NOMO-1 treated with dmso at 0.1 percent for 144 hours (cell line): ENCODE measurements at regions not wholly inside any gene's neighbourhood (a gene's known extent, or its start where the extent isn't known, plus 50 kb on each side); places are given as distances from the start of the nearest gene placed in this dataset.
"Not testable (repeated sequence)": the region's sequence is repeated elsewhere in the genome, so short reads cannot be mapped to it uniquely, and the experiment has no call there.

Experiments used
- DNase-seq: peaks from one replicate; lab custom pipeline; 2025; ENCODE audit not compliant: unreplicated experiment; lab: John Stamatoyannopoulos, UW

DNA sequence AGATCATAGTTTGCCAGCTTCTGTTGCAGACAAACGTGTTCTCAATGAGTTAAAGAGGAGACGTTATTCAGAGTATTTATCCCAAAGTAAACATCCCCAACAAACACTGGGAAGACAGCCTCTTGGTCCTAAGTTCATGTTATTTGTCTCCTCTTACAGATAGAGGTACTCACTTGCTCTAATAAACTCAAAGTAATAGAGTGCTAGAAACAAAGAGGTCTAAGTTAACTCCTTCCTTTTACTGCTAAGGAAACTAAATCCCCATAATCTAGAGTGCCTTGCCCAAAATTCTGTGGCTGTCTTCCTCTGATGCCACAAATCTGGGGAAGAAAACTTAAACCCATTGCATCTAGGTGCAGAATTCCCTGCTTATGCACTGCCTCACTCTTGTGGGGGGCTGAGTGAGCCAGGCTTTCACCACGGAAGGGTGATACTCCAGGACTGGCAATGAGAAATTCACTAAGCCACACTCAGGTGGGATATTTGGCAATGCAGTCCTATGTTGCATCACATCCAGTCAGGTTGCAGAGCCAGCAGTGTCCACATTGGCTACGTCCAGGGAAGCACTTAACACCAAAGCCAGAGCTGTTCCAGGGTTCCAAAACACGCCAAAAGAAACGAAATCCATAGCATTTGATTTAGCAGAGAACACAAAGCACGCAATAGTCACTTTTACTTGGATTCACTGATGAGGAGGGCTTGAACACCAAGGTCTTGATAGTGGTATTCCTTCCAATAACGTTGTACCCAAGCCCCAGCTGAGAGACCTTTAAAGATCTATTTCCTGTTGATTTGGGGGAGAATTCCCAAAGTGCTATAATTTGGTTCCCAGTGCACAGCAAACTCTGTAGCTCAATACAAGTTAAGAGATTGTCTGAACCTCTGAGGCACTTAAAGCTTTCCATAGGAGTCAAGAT, 81.0 kb upstream of the FOXQ1 start:
- DNase-seq = no peak

DNA sequence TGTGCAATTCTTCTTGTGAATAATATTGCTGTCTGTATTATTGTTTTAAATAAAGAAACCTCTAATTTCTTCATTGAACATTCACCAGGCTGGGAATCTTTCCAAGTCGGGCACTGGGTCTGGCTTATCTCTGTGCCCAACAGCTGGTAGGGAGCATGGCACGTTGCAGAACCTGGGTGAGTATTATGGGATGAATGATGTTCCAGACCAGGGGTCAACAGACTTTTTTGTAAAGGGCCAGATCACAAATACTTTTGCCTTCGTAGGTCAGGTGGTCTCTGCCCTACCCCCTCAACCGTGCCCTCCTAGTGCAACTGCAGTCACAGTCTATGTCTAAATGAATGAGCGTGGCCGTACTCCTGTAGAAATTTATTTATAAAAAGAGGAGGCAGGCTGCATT, 81.6 kb upstream of the FOXQ1 start:
- no peak for DNase-seq

DNA sequence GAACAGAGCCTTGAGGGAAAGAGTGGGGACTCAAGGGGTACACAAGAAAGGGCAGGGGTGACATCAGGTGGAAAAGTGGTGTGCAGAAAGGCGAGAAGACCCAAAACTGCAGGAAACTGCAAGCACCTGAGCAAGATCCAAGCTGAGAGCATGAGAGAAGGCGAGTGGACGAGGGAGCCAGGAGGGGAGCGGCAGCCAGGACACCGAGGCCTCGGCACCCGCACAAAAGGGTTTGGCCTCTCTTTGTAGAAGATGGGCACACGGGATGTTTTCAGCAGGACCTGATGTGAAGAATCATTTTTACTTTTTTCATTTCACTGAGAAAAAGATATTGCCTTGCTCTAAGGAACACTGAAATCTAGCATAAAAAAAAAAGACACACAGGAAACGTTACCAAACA, 82.1 kb upstream of the FOXQ1 start:
- DNase-seq = no peak

DNA sequence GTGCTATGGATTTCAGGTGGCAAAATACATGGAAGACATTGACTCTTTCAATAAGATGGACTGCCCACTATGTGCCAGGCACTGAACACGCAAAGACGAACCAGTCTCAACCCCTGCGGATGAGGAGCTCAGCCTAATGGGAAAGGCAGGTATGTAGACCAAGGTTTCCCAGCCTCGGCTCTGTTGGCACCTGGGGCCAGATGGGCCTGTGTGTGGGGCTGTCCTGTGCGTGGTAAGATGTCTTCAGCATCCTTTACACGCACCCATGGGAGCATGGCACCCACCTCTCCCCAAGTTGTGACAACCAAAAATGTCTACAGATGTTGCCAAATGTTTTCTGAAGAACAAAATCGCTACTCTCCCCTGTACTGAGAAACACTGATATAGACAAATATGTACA, 82.6 kb upstream of the FOXQ1 start:
- DNase-seq = no peak

DNA sequence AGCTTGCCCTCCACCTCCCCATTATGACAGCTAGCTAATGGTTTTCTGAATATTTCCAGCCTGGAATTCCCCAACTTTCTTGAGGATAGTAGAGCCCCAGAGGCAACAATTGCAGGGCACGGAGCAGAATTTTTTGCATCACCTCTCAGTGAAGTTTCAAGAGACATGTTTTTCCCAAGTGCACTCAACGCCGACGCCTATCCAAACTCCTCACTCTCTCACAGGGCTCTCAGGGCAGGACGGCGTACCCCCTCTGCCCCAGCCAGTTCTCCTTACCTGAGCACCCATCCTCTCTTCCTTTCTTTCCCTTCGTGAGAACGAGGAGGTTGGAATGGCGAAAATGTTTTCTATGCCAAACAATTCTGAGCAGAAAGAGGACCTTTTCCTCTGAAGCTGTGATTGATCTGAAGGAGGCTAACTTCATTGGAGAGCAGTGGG, 83.1 kb upstream of the FOXQ1 start:
- no peak for DNase-seq

DNA sequence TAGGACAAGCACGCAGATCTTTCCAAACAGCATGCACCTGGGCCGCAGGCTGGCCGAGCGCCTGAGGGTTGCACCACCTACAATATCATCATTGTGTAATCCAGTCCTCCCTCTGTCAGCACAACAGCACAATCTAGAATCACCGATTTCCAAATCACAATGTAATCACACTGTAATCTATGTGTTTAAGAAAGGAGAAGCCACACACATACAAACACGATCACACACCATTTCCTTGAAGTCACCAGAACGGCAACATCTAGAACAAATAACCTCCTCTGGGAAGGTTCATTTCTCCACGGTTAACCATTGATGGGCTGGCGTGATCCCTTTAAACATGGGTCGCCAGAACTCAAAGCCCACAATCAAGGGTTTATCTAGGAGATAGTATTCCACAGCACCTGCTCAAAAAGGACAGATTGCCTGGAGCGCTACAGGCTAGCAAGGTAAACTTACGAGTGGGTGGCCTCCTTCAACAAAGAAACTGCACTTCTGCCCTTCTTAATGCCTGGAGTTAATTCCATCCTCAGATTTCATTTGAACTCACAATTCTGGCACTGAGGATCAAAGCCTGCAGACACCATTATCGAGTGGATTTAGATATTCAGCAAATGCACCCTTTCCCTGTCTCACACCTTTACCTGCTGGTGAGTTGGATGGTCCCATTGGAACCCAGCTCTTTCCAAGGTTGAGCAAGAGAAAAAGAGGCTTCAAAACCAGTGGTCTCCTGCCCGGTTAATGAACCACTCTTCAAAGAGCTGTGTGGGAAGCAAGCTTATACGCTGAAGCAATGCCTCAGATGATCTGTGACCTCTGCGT, 83.8 kb upstream of the FOXQ1 start:
- peak; percentile 3 for DNase-seq

DNA sequence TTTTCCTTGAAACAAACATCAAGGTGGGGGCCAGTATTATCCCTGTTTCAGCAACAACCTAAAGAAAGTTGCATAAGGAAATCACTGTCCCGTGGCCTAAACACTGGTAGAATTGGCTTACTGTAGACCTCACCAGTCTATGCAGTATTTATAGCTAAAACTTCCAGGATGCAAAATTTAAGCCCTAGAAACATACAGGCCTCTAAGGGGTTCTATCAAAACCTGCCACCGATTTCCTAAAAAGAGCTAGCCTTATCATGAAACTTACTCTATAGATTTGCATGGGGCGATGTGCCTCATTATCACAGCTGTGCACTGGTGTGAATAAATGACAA, 84.3 kb upstream of the FOXQ1 start:
- no peak for DNase-seq

DNA sequence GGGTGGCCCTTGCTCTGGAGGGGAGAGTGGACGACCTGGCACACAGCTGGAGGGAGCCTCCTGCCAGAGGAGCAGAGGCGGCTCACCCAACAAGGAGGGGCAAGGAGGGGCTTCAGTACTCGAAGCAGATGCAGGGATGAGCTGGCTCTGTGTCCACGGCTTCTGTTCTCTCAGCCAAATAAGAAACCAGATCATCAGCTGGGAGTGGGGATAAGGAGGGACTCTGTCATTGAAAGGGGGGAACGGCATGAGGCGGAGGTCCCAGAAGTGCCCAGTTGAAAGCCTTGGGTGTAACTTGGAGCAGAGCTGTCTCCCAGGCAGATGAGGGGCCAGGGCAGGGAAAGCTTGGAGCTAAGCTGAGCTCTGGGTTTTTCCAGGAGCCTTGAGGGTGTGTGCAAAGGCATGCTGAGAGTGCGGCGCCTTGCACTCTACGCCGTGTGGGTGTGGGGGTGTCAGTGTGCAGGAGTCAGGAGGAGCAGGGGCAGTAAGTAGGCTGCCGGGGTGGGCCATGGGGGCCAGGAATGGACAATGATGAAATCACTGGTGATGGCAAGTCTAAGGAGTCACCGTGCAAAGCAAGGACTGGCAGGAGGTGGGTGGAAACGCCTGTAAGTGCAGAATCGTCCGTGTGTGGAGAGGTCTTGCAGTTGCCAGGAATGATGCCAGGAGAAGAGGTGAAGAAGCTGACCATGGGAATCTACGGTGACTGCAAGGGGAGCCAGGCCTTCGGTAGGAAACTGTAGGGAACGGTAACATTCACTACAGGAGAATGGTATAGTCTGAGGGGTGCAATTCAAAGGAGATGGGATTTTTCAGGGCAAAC, 85.4 kb upstream of the FOXQ1 start:
- DNase-seq = no peak

DNA sequence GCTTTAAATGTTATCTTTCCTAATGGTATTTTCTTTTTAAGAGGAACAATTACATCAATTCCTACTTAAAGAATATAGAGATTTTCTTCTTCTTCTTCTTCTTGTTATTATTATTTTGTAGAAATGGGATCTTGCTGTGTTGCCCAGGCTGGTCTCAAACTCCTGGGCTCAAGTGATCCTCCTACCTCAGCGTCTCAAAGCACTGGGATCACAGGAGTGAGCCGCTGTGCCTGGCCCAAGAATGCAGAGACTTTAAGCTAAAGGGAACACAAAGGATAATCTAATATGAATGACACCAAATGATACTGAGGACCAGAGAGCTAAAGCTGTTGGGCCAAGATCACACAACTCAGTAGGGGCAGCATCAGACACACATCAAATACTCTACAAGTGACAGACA, 87.4 kb upstream of the FOXQ1 start:
- no peak for DNase-seq

DNA sequence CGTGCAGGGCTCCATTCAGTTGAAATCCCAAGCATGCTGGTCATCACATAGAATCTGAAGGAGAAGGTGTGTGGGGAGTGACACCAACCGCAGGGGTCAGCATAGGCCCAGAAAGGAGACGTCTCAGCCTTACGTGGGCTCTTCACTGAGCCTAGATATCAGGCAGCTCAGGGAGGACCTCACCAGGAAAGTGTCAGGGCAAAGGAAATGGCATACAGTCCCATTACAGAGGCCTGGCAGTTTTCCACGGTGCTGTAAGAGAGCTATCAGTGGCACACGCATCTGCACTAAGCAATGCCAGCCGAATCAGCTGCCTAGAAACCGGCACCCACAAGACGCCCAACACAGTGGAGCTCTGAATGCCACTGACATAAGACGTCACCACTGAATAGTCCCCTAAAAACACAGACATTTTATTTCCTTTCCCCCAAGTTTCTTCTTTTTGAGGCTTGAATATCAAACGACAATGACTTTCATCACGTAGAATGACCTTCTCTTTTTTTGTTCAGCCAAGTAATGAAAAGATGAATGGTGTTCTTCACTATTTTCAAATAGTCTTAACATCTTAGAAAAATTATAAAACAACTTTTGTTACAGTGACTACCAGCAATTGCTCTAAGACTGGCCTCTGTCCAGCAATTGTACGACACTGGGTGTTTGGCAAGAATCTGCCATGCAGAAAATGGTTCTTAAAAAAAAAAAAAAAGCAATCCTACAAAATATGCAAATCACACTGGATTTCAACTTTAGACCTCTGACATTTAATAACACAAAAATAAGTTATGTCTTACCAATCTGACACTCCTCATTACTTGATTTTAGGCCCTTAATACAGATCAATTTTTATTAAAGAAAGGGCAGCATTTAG, 88.9 kb upstream of the FOXQ1 start:
- no peak for DNase-seq

DNA sequence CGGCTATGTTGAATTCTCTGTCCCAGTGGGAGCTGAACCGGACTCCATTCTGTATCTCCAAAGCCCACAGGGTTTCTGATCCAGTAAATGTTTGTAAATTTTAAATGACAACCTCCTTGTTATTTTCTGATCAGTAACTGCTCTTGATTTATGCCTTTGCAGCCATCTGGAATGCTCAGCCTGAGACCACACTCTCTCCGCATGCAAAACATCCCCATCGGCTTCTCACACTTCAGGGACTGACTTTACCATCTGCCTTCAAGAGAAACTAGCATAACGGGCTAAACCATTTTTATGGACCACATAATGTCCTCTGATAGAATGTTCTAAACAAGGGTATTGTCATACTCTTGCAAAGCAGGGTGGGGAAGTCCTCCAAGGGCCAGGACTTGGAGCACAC, 94.5 kb upstream of the FOXQ1 start:
- no peak for DNase-seq

DNA sequence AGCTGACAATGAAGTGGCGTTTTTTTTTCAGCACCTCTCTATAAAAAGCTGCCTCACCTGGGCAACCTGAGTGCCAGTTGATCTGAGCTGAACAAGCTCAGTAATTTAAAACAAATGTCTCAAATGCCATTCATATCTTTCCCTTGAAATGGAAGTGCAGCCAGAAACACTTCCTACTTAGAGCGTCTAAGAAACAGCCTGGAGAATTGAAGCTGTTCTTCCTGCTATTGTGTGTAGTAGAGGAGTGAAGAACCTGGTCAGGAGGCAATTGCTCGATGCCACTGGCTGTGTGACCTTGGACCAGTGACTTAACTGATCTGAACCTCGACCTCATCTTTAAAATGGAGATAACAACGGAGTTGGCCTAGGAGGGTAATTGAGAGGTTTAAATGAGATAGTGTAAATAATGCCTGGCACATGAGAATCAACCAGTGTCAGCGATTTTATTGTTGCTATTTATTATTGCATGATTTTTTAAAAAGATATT, 95.4 kb upstream of the FOXQ1 start:
- no peak for DNase-seq

DNA sequence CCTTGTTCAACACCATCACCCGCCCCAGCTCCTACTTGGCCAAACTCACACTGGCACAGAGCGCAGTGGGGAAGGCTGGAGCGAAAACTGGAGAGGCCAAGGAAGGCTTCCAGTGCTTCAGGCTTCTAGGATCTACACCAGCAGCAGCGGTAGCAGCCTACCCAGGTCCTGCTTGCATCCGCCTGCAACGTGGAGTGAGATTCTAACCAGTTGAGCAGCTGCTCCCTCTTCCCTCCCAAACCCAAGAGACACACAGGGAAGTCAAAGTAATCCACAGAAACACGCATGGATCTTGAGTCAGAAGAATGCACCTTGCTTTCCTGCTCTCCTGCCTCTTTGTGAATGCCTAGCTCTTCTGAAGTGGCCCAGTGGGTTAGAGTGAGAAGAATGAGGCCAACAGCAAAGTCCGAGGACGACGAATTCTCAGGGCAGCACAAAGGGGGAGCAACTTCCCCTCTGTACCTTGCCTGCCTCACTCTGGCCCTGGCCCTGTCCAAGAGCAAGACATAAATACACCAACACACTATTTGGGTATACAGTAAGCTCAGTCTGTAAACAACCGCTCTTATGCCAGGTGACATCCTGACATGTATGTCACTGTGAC, 95.9 kb upstream of the FOXQ1 start:
- no peak for DNase-seq

DNA sequence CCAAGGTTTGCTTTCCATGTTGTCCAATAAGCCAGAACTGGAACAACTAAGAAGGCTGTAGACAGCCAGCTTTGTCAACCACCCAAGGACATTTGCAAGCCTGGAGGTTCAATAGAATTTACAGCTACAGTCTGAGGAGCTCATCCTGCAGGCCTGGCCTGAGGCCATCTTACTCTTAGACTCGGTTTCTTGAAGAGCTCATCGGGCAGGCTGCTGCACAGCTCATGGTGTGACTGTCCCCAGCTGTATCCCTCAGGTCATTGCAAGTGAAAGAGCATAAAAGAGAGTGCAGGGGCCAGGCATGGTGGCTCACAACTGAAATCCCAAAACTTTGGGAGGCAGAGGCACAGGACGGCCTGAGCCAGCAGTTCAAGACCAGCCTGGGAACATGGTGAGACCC, 96.9 kb upstream of the FOXQ1 start:
- no peak for DNase-seq

DNA sequence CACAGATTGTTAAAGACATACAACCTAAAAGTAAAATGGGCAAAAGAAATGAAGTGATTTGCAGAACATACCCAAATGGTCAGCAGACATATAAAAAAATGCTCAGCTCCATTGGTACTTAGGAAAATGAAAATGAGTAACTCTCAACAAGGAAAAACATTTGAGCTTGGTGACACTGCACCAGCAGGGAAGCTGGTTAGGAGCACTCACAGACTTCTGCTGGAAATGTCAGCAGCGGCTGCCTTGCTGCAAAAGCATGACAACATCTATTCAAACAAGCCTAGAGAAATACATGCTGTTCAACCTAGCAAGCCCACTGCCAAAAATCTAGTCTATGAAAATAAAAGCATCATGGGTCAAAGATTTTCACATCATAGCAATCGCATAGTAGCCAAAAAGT, 99.0 kb upstream of the FOXQ1 start:
- DNase-seq = no peak

DNA sequence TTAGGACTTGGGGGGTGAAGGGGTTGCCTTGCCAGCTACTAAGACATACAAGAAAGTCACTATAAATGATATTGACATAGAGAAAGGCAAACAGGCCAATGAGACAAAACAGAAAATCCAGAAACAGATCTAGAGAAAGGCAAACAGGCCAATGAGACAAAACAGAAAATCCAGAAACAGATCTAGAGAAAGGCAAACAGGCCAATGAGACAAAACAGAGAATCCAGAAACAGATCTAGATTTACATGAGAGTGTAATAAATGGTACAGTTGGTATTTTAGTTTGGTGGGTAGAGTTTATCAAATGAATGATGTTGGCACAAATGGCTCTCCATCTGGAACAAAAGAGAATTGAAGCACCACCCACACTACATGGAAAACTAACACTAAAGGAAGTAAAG, 99.8 kb upstream of the FOXQ1 start:
- DNase-seq = not testable (repeated sequence)

DNA sequence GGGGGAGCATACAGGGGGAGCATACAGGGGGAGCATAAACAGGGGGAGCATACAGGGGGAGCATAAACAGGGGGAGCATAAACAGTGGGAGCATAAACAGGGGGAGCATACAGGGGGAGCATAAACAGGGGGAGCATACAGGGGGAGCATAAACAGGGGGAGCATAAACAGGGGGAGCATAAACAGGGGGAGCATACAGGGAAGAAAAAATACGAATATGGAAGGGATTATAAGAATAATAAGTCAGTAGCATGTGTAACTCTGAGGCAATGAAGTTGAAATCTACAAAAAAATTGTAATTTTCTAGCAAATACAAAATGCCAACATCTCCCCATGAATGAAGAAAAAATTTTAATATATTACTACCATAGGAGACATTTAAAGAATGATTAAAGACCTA, 101.3 kb upstream of the FOXQ1 start:
- not testable (repeated sequence) for DNase-seq

DNA sequence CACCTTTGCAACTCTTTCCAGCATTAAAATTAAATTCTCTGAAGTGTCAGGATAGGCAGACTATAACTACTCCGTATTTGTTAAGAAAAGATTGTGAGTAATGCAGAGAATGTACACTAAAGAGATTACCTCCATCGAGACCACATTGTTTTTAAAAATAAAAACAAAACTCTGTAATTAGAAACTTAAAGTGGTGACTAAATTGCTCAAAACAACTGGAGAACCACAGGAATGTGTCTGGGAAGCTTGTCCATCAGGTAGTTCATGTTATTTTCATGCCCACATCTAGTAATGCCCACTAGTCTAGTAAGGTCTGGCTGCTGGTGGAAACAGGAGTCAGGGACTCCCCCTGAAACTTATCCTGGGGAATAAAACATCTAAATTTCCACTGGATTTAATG, 103.0 kb upstream of the FOXQ1 start:
- DNase-seq = no peak

DNA sequence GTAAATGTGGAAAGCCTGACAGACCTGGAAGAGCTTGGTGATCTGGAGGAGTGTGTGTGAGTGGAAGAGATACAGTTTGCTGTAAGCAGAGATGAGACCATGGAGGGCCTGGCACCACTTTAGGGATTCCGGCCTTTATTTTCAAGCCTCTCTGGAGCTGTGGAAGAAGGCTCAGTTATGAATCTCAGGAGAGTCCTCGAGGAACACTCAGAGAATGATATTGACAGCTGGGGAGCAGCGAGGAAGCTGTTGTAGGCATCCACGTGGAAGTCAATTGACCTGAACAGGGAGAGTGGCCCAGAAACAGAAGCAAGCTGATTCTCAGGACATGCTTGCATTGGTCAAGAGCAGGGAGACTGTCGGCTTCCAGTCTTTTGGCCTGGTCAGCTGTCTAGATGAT, 108.4 kb upstream of the FOXQ1 start:
- DNase-seq = no peak

DNA sequence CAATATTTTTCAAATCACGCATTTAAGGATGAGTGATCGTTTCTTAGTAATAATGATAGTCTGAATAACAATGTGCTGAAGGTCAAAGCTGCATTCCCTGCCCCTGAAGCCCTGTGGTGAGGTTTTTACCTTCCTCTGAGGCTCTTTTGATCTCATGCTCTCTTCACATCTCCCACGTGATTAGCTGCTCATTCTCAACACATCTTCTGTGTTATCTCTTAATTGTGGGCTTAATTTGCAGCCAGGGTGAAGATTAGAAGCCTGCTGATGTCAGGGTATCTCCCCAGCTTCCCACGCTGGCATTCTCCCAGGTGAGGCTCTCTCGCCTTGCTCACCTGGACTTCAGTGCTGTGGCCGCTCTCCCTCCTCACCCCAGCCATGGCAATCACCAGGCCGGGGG, 109.7 kb upstream of the FOXQ1 start:
- no peak for DNase-seq
